ENCODE measurements at regions not wholly inside any gene's neighbourhood (a gene's known extent, or its start where the extent isn't known, plus 50 kb on each side); places are given as distances from the start of the nearest gene placed in this dataset.

DNA sequence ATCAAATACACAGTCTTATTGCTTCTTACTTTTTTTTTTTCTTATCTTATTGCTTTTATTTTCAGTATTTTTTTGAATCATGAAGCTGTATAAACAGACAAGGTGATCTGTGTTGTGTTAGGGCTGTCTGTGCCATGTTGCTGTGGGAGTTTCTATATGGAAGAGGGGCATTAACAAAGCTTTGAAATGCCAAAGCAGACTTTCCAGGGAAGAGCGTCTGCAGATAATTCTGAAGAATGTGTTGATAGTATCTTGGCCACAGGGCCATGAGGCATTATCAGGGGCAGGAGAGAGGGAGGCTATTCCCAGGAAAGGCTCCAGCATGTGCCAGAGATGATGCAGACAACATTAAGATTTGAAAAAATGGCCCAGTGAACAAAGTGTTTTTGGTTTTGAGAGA is 354.5 kb downstream of the UTRN start (continued):
- TF ChIP-seq SIN3A (conservative IDR thresholded peaks at IDR 0.05 in 1 of 2, IDR thresholded peaks at IDR 0.05 in 1 of 2; ENCODE audit: low read depth in 1 of 2, low read length in 2 of 2) (no peak), RAD21 (IDR thresholded peaks at IDR 0.05 in 1 of 2, conservative IDR thresholded peaks at IDR 0.05 in 1 of 2; ENCODE audit: low read depth in 2 of 2, low read length in 2 of 2) (no peak), CREB1 (IDR thresholded peaks at IDR 0.05) (no peak)
- TF ChIP-seq, protein P1, sequence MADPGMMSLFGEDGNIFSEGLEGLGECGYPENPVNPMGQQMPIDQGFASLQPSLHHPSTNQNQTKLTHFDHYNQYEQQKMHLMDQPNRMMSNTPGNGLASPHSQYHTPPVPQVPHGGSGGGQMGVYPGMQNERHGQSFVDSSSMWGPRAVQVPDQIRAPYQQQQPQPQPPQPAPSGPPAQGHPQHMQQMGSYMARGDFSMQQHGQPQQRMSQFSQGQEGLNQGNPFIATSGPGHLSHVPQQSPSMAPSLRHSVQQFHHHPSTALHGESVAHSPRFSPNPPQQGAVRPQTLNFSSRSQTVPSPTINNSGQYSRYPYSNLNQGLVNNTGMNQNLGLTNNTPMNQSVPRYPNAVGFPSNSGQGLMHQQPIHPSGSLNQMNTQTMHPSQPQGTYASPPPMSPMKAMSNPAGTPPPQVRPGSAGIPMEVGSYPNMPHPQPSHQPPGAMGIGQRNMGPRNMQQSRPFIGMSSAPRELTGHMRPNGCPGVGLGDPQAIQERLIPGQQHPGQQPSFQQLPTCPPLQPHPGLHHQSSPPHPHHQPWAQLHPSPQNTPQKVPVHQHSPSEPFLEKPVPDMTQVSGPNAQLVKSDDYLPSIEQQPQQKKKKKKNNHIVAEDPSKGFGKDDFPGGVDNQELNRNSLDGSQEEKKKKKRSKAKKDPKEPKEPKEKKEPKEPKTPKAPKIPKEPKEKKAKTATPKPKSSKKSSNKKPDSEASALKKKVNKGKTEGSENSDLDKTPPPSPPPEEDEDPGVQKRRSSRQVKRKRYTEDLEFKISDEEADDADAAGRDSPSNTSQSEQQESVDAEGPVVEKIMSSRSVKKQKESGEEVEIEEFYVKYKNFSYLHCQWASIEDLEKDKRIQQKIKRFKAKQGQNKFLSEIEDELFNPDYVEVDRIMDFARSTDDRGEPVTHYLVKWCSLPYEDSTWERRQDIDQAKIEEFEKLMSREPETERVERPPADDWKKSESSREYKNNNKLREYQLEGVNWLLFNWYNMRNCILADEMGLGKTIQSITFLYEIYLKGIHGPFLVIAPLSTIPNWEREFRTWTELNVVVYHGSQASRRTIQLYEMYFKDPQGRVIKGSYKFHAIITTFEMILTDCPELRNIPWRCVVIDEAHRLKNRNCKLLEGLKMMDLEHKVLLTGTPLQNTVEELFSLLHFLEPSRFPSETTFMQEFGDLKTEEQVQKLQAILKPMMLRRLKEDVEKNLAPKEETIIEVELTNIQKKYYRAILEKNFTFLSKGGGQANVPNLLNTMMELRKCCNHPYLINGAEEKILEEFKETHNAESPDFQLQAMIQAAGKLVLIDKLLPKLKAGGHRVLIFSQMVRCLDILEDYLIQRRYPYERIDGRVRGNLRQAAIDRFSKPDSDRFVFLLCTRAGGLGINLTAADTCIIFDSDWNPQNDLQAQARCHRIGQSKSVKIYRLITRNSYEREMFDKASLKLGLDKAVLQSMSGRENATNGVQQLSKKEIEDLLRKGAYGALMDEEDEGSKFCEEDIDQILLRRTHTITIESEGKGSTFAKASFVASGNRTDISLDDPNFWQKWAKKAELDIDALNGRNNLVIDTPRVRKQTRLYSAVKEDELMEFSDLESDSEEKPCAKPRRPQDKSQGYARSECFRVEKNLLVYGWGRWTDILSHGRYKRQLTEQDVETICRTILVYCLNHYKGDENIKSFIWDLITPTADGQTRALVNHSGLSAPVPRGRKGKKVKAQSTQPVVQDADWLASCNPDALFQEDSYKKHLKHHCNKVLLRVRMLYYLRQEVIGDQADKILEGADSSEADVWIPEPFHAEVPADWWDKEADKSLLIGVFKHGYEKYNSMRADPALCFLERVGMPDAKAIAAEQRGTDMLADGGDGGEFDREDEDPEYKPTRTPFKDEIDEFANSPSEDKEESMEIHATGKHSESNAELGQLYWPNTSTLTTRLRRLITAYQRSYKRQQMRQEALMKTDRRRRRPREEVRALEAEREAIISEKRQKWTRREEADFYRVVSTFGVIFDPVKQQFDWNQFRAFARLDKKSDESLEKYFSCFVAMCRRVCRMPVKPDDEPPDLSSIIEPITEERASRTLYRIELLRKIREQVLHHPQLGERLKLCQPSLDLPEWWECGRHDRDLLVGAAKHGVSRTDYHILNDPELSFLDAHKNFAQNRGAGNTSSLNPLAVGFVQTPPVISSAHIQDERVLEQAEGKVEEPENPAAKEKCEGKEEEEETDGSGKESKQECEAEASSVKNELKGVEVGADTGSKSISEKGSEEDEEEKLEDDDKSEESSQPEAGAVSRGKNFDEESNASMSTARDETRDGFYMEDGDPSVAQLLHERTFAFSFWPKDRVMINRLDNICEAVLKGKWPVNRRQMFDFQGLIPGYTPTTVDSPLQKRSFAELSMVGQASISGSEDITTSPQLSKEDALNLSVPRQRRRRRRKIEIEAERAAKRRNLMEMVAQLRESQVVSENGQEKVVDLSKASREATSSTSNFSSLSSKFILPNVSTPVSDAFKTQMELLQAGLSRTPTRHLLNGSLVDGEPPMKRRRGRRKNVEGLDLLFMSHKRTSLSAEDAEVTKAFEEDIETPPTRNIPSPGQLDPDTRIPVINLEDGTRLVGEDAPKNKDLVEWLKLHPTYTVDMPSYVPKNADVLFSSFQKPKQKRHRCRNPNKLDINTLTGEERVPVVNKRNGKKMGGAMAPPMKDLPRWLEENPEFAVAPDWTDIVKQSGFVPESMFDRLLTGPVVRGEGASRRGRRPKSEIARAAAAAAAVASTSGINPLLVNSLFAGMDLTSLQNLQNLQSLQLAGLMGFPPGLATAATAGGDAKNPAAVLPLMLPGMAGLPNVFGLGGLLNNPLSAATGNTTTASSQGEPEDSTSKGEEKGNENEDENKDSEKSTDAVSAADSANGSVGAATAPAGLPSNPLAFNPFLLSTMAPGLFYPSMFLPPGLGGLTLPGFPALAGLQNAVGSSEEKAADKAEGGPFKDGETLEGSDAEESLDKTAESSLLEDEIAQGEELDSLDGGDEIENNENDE (IDR thresholded peaks at IDR 0.05; ENCODE audit: insufficient replicate concordance, low read length): no peak

Measured in H1 (cell line).